Upper lobe of left lung (tissue), 6 donors: ENCODE measurements at regions not wholly inside any gene's neighbourhood (a gene's known extent, or its start where the extent isn't known, plus 50 kb on each side); places are given as distances from the start of the nearest gene placed in this dataset.
A peak's percentile ranks its signal among the peaks of the same experiment; 100 is the strongest.

ENCODE experiments used
- ATAC-seq, 2 donors: fragments of 200-7000 bp; cut with Tn5 transposase; one replicate each; pipeline ENCODE4 v1.9.1; 2022; ENCODE audit warnings: mild to moderate bottlenecking in 2 of 2, moderate library complexity in 2 of 2; ENCODE audit not compliant: low FRiP score in 2 of 2
- DNase-seq, 2 donors: peaks; one replicate each; pipeline ENCODE4 v3.0.0-alpha.2; 2019 to 2020
- H3K27ac ChIP-seq, 4 donors: fragments of 200-600 bp; sonication (generic); one replicate each; pipeline ENCODE4 v1.5.1; 2016 to 2019
- H3K27me3 ChIP-seq, 4 donors: fragments of 200-600 bp; sonication (generic); one replicate each; pipeline ENCODE4 v1.5.1; 2017 to 2019
- H3K36me3 ChIP-seq, 4 donors: fragments of 200-600 bp; sonication (generic); one replicate each; pipeline ENCODE4 v1.5.1; 2016 to 2019
- H3K4me1 ChIP-seq, 4 donors: fragments of 200-600 bp; sonication (generic); one replicate each; pipeline ENCODE4 v1.5.1; 2018 to 2019
- H3K4me3 ChIP-seq, 4 donors: fragments of 200-600 bp; sonication (generic); one replicate each; pipeline ENCODE4 v1.5.1; 2017 to 2019; ENCODE audit warnings: mild to moderate bottlenecking in 2 of 4, moderate library complexity in 1 of 4
- H3K9me3 ChIP-seq, 4 donors: fragments of 200-600 bp; sonication (generic); one replicate each; pipeline ENCODE4 v1.5.1; 2018 to 2019
- EP300 ChIP-seq, 4 donors: sonication (generic); formaldehyde crosslinking; IDR thresholded peaks; one replicate each; pipeline ENCODE4 v1.5.1; 2017; ENCODE audit warnings: antibody characterized with exemption in 4 of 4, control low read depth in 2 of 4
- POLR2A ChIP-seq, 4 donors: fragments of 450-650 bp; IDR thresholded peaks; one replicate each; pipeline ENCODE4 v1.5.1; 2016 to 2017; ENCODE audit warnings: antibody characterized with exemption in 4 of 4, mild to moderate bottlenecking in 2 of 4
- POLR2AphosphoS5 ChIP-seq, 2 donors: sonication (generic); formaldehyde crosslinking; IDR thresholded peaks; one replicate each; pipeline ENCODE4 v1.5.1; 2017; ENCODE audit warnings: antibody characterized with exemption in 2 of 2
- WGBS, 2 donors: methylation state at CpG; one replicate each; pipeline ENCODE4 v1.1.5; 2017 to 2018; 5-methylcytosine and 5-hydroxymethylcytosine counted together
- TF ChIP-seq, protein P1 (sequence below), 6 experiments: fragments of 450-650 bp in 4 of 6; fragments of 200-600 bp in 2 of 6; sonication (generic) in 2 of 6; IDR thresholded peaks; one replicate each; pipeline ENCODE4 v1.5.1; 2016 to 2019; ENCODE audit warnings: antibody characterized with exemption in 6 of 6
- donor health status: DM: no; HTN: no; CAD: no; lungs with moderate emphysema.
- donor health status: DM: no; HTN: yes; CAD: no; lungs with severe emphysema.

DNA sequence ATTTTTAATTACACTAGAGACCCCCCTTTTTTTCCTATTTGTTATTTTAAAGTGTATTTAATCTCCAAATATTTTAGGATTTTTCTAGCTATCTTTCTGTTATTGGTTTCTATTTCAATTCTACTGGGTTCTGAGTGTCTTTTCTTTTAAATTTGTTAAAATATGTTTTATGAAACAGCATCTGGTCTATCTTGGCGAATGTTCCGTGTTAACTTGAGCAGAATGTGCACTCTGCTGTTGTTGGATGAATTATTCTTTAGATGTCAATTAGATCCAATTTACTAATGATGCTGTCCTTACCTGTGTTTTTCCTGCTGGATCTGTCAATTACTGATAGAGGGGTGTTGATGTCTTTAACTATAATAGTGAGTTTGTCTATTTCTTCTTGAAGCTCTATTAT is 462.0 kb upstream of the CNTN3 start:
- Histone ChIP-seq H3K27me3 (no peaks in the 10 kb centered on the region), H3K4me1 (no peaks in the 10 kb centered on the region), H3K4me3 (no peak overlapping the region), H3K27ac (no peak overlapping the region), H3K36me3 (no peaks in the 10 kb centered on the region), H3K9me3 (no peaks in the 10 kb centered on the region)
- WGBS, 2 donors, result 94% methylated on average over 2 of the region's 2 CpGs
- DNase-seq (no peak), ATAC-seq (no peak)
- TF ChIP-seq, protein P1, sequence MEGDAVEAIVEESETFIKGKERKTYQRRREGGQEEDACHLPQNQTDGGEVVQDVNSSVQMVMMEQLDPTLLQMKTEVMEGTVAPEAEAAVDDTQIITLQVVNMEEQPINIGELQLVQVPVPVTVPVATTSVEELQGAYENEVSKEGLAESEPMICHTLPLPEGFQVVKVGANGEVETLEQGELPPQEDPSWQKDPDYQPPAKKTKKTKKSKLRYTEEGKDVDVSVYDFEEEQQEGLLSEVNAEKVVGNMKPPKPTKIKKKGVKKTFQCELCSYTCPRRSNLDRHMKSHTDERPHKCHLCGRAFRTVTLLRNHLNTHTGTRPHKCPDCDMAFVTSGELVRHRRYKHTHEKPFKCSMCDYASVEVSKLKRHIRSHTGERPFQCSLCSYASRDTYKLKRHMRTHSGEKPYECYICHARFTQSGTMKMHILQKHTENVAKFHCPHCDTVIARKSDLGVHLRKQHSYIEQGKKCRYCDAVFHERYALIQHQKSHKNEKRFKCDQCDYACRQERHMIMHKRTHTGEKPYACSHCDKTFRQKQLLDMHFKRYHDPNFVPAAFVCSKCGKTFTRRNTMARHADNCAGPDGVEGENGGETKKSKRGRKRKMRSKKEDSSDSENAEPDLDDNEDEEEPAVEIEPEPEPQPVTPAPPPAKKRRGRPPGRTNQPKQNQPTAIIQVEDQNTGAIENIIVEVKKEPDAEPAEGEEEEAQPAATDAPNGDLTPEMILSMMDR (IDR thresholded peaks at IDR 0.05), result no peak
- no peak for TF ChIP-seq EP300 (IDR thresholded peaks at IDR 0.05)
- TF ChIP-seq POLR2AphosphoS5 (IDR thresholded peaks at IDR 0.05), result no peak
- no peak for TF ChIP-seq POLR2A (IDR thresholded peaks at IDR 0.05)

DNA sequence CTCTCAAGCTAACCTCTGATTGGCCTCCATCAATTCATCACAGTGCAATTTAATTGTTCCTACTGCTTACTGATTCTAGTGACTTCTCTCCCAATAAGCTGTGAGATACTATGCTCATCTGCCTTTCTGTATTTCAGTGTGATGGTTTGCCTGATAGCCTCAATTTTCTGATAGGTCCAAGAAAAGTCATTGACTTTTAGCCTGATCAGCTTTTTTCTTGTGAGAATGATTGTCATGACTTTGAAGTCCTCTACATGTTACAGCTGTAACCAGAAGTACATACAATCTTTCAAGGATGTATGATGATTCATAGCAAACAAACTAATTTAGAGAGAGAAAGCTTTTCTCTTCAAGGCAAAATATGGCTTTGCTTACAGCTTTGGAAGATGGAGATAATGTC is 463.8 kb upstream of the CNTN3 start:
- no peak for TF ChIP-seq EP300 (IDR thresholded peaks at IDR 0.05)
- TF ChIP-seq, protein P1 (IDR thresholded peaks at IDR 0.05), result no peak
- no peak for TF ChIP-seq POLR2AphosphoS5 (IDR thresholded peaks at IDR 0.05)
- TF ChIP-seq POLR2A (IDR thresholded peaks at IDR 0.05), result no peak
- H3K27ac ChIP-seq, result no peak overlapping the region
- ATAC-seq, result no peak

DNA sequence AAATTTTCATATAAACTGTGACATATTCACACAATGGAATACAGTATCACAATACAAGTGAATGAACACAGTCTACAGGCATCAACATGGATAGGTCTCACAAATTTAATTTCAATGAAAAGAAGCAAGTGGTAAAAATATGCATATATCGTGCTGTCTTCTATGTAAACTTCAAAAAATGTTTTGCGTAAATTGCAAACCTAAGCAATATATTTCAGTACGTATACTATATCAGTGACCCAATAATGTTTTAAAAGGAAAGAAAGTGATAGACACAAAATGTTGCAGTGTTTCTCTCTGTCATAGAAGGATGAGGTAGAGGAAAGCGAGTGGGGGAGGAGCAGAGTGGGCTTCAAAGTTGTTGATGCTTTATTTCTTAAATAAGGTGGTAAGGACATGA is 468.4 kb upstream of the CNTN3 start:
- TF ChIP-seq, protein P1 (IDR thresholded peaks at IDR 0.05), result no peak
- TF ChIP-seq POLR2A (IDR thresholded peaks at IDR 0.05) (no peak), POLR2AphosphoS5 (IDR thresholded peaks at IDR 0.05) (no peak)
- H3K36me3 ChIP-seq, result no peaks in the 10 kb centered on the region
- no peaks in the 10 kb centered on the region for H3K9me3 ChIP-seq
- H3K27ac ChIP-seq, result no peak overlapping the region
- 93 to 96% methylated on average over 4 of the region's 4 CpGs for WGBS, 2 donors
- no peaks in the 10 kb centered on the region for H3K4me1 ChIP-seq
- ATAC-seq, result no peak
- no peak overlapping the region for H3K4me3 ChIP-seq
- no peak for DNase-seq
- H3K27me3 ChIP-seq, result no peaks in the 10 kb centered on the region

More for the DNA sequence above, 463.8 kb upstream of the CNTN3 start:
- H3K4me1 ChIP-seq, result no peaks in the 10 kb centered on the region
- no peak for DNase-seq
- no peaks in the 10 kb centered on the region for H3K36me3 ChIP-seq
- H3K4me3 ChIP-seq, result no peak overlapping the region
- no peaks in the 10 kb centered on the region for H3K27me3 ChIP-seq
- H3K9me3 ChIP-seq, result no peaks in the 10 kb centered on the region

- peaks cover 0 to 3% (median 0%) of the 10 kb centered on the region in 4 donors for H3K9me3 ChIP-seq
- no peaks in the 10 kb centered on the region for H3K4me1 ChIP-seq
- ATAC-seq (no peak), DNase-seq (no peak)
- 82 to 96% methylated on average over 3 of the region's 3 CpGs for WGBS, 2 donors
- no peak overlapping the region for H3K27ac ChIP-seq
- H3K4me3 ChIP-seq, result no peak overlapping the region
- no peak for TF ChIP-seq EP300 (IDR thresholded peaks at IDR 0.05)
- TF ChIP-seq, protein P1 (IDR thresholded peaks at IDR 0.05), result no peak
- no peak for TF ChIP-seq POLR2AphosphoS5 (IDR thresholded peaks at IDR 0.05)
- no peak for TF ChIP-seq POLR2A (IDR thresholded peaks at IDR 0.05)
- H3K27me3 ChIP-seq, result no peaks in the 10 kb centered on the region
- no peaks in the 10 kb centered on the region for H3K36me3 ChIP-seq
Measured at GRCh38 chr3:75089841-75090240, 475.4 kb upstream of the CNTN3 start.

- no peaks in the 10 kb centered on the region for H3K4me1 ChIP-seq
- TF ChIP-seq, protein P1 (IDR thresholded peaks at IDR 0.05), result no peak
- TF ChIP-seq POLR2A (IDR thresholded peaks at IDR 0.05), result no peak
- TF ChIP-seq POLR2AphosphoS5 (IDR thresholded peaks at IDR 0.05), result no peak
- no peak for TF ChIP-seq EP300 (IDR thresholded peaks at IDR 0.05)
- ATAC-seq (no peak), DNase-seq (peak in 1 of 2 donors; percentile 15)
- peaks cover 0 to 3% (median 0%) of the 10 kb centered on the region in 4 donors for H3K9me3 ChIP-seq
- H3K27ac ChIP-seq, result no peak overlapping the region
- WGBS, 2 donors, result 45 to 52% methylated on average over 4 to 11 of the region's 11 CpGs
- no peaks in the 10 kb centered on the region for H3K27me3 ChIP-seq
- no peak overlapping the region for H3K4me3 ChIP-seq
- no peaks in the 10 kb centered on the region for H3K36me3 ChIP-seq
Measured at GRCh38 chr3:75101329-75102147, 487.1 kb upstream of the CNTN3 start.
